EL (cell line): ENCODE measurements at regions not wholly inside any gene's neighbourhood (a gene's known extent, or its start where the extent isn't known, plus 50 kb on each side); places are given as distances from the start of the nearest gene placed in this dataset.

Source experiments
- DNase-seq: peaks from one replicate; pipeline ENCODE4 v3.0.0-alpha.2; 2016

- DNase-seq = no peak
These were observed 98.4 kb downstream of the ZFP36L2 start for GRCh38 chr2:43127941-43128558.

GRCh38 chr2:43127208-43127940, 99.0 kb downstream of the ZFP36L2 start:
- DNase-seq = peak; percentile 34

GRCh38 chr2:43126817-43127207, 99.6 kb downstream of the ZFP36L2 start:
- DNase-seq = no peak

GRCh38 chr2:43125090-43125998, 101.1 kb downstream of the ZFP36L2 start:
- DNase-seq = no peak

GRCh38 chr2:43124687-43125057, 101.7 kb downstream of the ZFP36L2 start:
- DNase-seq = no peak

GRCh38 chr2:43123981-43124686, 102.3 kb downstream of the ZFP36L2 start:
- DNase-seq = no peak

GRCh38 chr2:43123486-43123885, 102.9 kb downstream of the ZFP36L2 start:
- DNase-seq = no peak

- DNase-seq = no peak
These were observed 103.4 kb downstream of the ZFP36L2 start for GRCh38 chr2:43123028-43123427.

GRCh38 chr2:43121580-43122314, 104.7 kb downstream of the ZFP36L2 start:
- DNase-seq = no peak

- DNase-seq = no peak
These were observed 107.1 kb downstream of the ZFP36L2 start for GRCh38 chr2:43119303-43119702.

- DNase-seq = no peak
These were observed 108.8 kb downstream of the ZFP36L2 start for GRCh38 chr2:43117521-43118143.

GRCh38 chr2:43116988-43117387, 109.4 kb downstream of the ZFP36L2 start:
- no peak for DNase-seq

GRCh38 chr2:43115881-43116280, 110.5 kb downstream of the ZFP36L2 start:
- DNase-seq = no peak

GRCh38 chr2:43114210-43114609, 112.2 kb downstream of the ZFP36L2 start:
- DNase-seq = peak; percentile 47

- no peak for DNase-seq
These were observed 114.4 kb downstream of the ZFP36L2 start for GRCh38 chr2:43111788-43112554.

GRCh38 chr2:43110442-43110871, 115.9 kb downstream of the ZFP36L2 start:
- DNase-seq = peak; percentile 68

- DNase-seq = no peak
These were observed 117.1 kb downstream of the ZFP36L2 start for GRCh38 chr2:43109261-43109743.

GRCh38 chr2:43107679-43108078, 118.7 kb downstream of the ZFP36L2 start:
- DNase-seq = no peak

GRCh38 chr2:43106559-43107527, 119.6 kb downstream of the ZFP36L2 start:
- DNase-seq = peak; percentile 64
